Skin epidermis (tissue), 12 donors: ENCODE measurements at regions not wholly inside any gene's neighbourhood (a gene's known extent, or its start where the extent isn't known, plus 50 kb on each side); places are given as distances from the start of the nearest gene placed in this dataset.

ENCODE experiments used
- H3K27ac ChIP-seq, 21 experiments: fragments of 200-600 bp; sonication (generic) in 11 of 21; one replicate each; pipeline ENCODE4 v1.5.0; 2020; ENCODE audit warnings: mild to moderate bottlenecking in 3 of 21, inconsistent platforms in 2 of 21, moderate library complexity in 2 of 21
- H3K4me3 ChIP-seq, 7 experiments: fragments of 200-600 bp; sonication (generic) in 2 of 7; one replicate each; pipeline ENCODE4 v1.5.0; 2020; ENCODE audit warnings: inconsistent platforms in 2 of 7, mild to moderate bottlenecking in 2 of 7, moderate library complexity in 1 of 7

DNA sequence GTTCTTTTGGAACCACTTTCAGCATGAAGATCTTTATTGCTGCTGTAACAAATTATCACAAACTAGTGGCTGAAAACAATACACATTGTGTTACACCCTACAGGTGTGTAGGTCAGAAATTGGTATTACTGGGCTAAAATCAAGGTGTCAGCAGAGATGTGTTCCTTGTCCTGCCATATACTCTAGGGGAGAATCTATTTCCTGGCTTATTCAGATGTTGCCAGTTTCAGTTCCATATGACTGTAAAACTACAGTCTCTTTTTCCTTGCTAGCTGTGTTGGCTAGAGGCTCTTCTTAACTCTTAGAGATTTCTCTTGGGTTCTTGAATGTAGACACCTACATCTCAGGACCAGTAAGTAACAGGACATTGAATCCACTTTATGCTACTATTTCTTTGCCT lies 215.6 kb upstream of the PPFIA2 start:
- H3K27ac ChIP-seq, result no peak overlapping the region
- H3K4me3 ChIP-seq, result no peak overlapping the region

DNA sequence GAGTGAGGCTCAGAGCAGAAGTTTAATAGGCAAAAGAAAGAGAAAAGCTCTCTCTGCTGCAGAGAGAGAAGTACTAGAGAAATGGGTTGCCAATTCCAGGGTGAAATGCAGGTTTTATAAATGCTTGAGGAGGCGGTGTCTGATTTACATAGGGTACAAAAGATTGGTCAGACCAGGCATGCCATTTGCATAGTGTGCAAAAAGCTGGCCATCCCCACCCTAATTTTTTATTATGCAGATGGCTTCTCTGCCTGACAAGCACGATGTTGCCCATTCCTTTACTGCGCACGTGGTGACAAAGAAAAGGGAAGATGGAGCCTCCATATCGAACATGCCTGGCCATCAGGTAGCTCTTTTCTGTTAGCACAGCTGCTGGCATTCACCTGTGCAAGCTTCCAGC lies 209.3 kb upstream of the PPFIA2 start:
- H3K27ac ChIP-seq, result no peak overlapping the region
- H3K4me3 ChIP-seq, result no peak overlapping the region

DNA sequence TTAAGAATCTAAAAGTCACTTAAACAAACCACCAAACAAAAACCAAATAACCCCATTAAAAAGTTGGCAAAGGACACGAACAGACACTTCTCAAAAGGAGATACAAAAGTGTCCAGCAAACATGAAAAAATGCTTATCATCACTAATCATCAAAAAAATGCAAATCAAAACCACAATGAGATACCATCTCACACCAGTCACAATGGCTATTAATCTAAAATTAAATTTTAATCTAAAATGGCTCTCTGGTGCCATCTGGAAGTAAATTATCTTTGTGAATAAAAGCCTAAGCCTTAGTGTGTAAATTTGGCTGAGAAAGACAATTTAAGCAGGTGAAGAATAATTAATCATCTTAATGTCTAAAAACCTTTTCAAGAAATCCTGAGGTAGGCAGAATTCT lies 204.5 kb upstream of the PPFIA2 start:
- no peak overlapping the region for H3K4me3 ChIP-seq

DNA sequence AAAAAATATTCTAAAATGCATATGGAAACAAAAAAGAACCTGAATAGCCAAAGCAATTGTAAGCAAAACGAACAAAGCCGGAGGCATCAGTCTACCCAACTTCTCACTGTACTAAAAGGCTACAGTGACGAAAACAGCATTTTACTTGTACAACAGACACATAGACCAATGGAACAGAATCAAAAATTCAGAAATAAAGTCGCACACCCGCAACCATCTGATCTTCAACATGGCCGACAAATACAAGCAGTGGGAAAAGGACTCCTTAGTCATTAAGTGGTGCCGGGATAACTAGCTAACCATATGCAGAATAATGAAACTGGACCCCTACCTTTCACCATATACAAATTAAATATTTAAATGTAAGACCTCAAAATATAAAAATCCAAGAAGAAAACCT lies 203.9 kb upstream of the PPFIA2 start:
- Histone ChIP-seq H3K27ac (no peak overlapping the region), H3K4me3 (no peak overlapping the region)

More for the DNA sequence above, 204.5 kb upstream of the PPFIA2 start:
- no peak overlapping the region for H3K27ac ChIP-seq

DNA sequence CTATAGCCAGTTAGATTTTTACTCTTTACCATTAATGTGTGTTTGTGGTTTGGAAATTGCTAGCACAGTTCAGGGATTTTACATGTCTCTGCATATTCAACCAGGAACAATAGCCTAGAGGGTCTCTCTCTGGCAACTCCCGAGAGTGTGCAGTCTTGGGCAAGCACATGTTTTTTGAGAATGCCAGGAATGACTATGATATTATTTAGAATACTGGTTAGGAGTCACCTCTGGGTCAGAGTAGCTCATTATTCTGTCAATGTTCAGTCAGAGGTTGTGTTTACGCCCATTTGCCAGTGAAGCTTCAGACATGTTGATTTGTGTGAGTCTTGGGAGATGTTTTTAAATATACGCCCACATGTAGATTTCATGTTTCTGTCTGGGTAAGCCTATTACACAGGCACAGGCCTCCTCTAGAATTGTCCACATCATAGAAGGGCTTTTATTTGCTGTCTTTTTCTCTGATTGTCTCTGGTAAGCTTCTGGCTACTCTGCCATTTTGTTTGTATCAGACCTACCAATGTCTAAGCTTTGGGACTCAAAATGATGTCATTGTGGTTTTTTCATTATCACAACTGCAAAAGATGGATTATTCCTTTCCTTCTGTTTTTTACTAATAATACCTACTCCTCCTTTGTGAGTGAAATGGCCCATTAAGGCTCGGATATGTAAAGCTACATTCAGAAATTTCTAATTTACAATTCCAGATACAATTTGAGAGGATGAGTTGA lies 203.1 kb upstream of the PPFIA2 start:
- Histone ChIP-seq H3K27ac (no peak overlapping the region), H3K4me3 (no peak overlapping the region)

DNA sequence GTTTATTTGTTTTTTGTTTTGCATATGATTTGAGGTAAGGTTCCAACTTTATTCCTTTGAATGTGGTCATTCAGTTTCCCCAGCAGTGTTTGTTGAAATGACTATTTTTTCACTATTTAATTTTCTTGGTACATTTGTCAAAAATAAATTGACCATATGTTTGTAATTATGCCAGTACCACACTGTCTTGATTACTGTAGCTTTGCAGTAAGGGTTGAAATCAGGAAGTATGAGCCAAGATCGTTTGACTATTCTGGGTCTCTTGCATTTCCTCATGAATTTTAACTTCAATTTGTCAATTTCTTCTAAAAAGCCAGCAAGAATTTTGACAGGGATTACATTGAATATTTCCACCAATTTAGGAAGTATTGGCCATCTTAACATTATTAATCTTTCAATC lies 199.3 kb upstream of the PPFIA2 start:
- Histone ChIP-seq H3K27ac (no peak overlapping the region), H3K4me3 (no peak overlapping the region)

DNA sequence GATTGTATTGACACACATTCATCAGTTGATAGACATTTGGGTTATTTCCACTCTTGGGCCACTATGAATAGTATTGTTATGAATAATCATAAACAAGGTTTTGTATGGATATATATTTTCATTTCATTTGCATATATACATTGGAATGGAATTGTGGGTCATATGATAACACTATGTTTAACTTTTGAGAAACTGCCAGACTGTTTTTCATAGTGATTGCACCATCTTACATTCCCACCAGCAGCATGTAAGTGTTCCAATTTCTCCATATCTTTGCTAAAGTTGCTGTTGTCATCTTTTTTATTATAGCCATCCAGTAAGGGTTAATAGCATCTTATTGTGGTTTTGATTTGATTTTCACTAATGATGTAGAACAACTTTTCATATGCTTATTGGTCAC lies 198.5 kb upstream of the PPFIA2 start:
- Histone ChIP-seq H3K4me3 (no peak overlapping the region), H3K27ac (no peak overlapping the region)

DNA sequence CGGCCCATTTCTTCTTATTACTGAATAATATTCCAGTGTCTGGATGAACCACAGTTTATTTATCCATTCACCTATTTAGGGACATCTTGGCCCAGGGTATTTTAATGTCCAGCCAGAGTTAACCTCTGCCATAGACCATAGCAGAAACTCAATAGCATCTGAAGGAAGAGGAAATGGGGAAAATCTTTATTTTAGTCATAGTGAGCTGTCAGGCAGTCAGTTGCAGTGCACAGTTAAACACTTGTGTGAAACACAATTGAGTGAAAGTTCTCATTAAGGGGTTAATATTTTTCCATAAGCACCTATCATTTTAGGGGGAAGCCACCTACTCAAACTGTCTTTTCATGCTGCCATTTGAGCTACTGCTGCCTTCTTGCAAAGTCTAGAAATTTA lies 197.3 kb upstream of the PPFIA2 start:
- Histone ChIP-seq H3K27ac (no peak overlapping the region), H3K4me3 (no peak overlapping the region)

DNA sequence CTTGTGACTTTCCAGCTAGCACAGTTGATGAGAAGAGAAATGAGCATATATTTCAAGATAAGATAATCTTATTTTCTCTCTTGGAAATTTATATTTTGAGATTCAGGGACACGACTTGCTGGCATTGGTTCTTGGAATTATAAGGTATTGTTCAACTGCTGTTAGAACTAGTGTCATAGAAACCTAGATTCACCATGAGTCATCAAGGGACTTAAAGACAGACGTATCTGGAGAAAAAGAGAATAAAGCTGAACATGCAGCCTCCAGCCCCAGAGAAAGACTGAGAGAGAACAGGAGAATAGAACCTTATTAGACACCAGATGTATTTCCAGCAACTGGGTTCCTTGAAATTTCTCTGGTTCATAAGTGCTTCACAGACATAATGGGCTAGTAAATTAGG lies 194.4 kb upstream of the PPFIA2 start:
- H3K4me3 ChIP-seq, result no peak overlapping the region
- no peak overlapping the region for H3K27ac ChIP-seq

DNA sequence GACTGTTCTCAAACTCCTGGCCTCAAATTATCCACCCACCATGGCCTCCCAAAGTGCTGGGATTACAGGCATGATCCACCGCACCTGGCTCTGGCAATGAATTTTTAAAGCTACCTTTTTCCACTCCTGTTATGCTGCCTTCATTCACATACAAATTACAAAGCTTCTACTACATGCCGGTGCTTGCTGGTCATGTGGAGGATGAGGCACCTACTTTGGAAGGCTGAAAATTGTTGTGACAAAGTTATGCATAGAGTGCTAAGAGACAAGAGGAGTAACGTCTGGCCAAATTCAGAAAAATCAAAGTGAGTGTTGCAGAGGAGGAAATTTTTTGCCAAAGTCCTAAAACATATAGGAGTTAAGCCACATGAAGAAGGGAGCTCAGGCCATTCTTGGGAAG lies 191.7 kb upstream of the PPFIA2 start:
- H3K27ac ChIP-seq, result no peak overlapping the region
- no peak overlapping the region for H3K4me3 ChIP-seq

DNA sequence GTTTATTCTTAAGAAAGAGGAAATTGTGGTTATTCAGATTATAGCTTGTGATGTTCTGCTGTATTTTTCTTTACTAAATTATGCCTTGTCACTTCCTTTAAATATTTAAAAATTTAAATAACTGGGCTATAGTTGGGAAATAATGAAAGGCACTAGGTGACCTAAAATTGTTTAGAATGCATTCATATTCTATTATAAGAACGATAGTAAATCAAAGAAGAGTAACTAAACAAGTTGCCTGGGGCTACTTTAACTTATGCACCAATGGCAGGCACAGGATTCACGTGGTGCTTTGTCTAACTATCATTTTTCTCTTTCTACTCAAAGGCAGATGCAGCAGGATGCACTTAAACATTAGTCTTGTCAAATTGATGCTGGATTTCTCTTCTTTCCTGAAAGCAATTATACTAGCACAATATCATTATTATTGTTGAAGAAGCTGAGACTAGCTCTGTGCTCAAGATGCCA lies 190.7 kb upstream of the PPFIA2 start:
- Histone ChIP-seq H3K4me3 (no peak overlapping the region), H3K27ac (no peak overlapping the region)

DNA sequence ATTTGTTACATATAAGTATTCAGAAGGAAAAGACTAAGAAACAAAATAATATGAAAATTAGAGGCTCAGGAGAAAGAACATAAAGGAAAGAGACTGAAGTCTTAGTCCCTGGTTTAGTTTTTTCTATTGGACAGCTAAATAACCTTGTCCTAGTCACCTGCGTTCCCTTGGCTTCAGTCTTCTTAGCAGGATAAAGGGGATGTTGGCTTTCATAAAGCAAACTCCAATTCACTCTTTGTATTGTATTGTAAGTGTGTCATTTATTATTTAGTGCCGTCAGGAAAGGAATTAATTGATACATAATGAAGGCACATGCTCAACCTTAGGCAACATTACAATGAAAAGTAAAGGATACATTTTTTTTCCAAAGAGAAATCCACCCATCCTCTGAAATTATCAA lies 190.3 kb upstream of the PPFIA2 start:
- H3K27ac ChIP-seq, result no peak overlapping the region

DNA sequence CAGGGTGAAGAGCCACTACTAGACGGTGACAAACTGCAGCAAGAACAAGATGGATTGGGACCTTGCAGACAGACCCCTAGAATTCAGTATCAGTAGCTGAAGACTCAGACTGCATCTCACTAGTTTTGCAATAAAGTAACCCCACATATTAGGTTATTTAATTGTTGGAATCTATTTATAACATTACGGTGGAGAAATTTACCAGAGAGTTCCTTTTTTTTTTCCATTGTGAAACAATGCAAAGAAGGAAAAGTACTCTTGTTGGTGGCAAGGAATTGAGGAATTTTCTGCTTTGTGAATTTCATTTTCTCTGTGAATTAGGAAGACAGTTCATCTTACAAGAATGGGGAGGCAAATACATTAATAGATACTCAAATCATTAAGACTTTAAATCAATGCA lies 185.7 kb upstream of the PPFIA2 start:
- H3K27ac ChIP-seq, result no peak overlapping the region
- no peak overlapping the region for H3K4me3 ChIP-seq

More for the DNA sequence above, 190.3 kb upstream of the PPFIA2 start:
- H3K4me3 ChIP-seq, result no peak overlapping the region

DNA sequence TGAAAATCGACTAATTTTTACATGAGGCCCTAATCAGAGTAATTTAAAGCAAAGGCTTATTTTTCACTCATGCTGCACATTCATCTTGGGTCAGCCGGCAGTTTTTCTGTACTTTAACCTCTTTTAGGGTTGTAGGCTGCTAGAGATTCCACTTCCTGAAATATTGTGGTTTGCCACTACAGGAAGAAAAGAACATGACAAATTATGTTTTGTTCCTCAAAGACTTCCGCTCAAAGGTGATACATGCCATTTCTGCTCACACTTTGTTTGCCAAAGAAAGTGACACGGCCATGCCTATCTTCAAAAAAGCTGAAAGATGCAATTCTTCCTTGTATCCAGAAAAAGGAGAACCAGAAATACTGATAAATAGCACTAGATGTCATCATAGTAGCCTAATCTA lies 183.4 kb upstream of the PPFIA2 start:
- no peak overlapping the region for H3K4me3 ChIP-seq
- H3K27ac ChIP-seq, result no peak overlapping the region

DNA sequence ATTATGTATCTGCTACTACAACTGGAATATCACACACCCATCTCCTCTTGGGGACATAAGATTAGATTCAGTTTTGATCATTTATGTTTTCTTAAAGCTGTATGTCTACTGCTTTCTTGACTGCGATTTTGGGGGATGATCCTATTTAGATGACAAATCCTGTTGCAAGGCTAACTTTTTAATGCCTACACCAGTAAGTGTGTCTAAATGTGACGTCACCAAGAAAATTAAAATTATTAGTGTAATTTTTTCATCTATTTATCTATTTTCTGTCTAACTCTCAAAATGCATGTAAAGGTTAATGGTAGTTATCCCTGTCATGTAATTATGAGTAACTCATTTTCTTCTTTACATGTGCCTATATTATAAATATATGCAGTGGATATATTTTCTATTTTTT lies 170.9 kb upstream of the PPFIA2 start:
- no peak overlapping the region for H3K27ac ChIP-seq

DNA sequence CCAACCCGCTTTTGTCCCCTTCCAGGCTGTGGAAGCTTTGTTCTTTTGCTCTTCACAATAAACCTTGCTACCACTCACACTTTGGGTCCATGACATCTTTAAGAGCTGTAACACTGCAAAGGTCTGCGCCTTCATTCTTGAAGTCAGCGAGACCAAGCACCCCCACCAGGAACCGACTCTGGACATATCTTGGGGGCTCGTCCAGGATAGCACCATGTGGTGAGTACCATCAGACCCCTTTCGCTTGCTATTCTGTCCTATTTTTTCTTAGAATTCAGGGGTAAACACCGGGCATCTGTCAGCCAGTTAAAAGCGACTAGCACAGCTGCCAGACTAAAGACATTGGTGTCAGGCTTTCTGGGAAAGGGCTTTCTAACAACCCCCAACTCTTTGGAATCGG lies 137.6 kb upstream of the PPFIA2 start:
- no peak overlapping the region for H3K27ac ChIP-seq

More for the DNA sequence above, 170.9 kb upstream of the PPFIA2 start:
- no peak overlapping the region for H3K4me3 ChIP-seq

DNA sequence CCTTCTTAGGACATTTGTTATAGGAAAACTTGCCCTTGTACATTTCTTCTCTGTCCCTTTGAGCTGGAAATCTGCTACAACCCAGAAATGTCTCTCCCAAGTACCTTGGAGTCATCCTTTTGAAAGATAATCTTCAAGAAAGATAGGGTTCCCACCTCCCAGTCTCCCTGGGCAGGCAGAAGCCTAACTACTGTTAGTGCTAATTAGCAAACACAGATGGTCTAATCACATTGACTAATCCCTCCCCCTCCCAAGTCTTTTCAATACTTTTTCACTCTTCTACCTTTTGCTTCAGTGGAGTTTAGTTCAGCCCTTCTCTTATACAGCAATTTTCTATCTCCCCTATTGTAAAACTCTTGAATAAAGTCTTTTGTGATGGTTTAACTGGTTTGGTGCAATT lies 129.8 kb upstream of the PPFIA2 start:
- no peak overlapping the region for H3K4me3 ChIP-seq
- no peak overlapping the region for H3K27ac ChIP-seq

More for the DNA sequence above, 137.6 kb upstream of the PPFIA2 start:
- no peak overlapping the region for H3K4me3 ChIP-seq

DNA sequence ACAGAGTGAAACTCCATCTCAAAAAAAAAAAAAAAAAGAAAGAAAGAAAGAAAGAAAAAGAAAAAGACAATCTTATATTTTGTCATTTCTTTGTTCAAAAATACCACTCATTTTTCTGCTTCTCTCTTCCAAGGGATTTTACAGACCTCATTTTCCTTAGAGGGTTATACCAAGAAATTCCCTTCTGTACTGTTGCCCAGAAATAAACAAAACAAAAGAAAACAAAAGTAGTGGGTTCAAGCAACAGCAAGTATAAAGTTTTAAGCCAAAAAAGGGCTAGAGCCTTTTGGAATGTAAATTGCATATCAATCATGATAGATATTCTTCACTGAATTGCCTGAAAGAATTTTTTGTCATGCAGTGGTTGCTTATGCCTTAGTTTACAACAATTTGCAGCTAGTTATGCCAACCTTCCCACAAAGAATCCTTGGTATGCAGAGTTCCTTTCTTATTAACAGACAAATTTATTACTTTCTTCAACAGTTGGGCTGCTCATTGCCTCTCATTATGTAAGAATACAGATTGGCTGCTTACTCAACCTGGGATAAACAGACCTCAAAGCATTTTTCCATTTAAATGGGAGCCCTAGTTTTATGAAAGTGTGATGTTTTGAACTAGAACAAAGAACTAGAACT lies 129.1 kb upstream of the PPFIA2 start:
- no peak overlapping the region for H3K27ac ChIP-seq
- no peak overlapping the region for H3K4me3 ChIP-seq

DNA sequence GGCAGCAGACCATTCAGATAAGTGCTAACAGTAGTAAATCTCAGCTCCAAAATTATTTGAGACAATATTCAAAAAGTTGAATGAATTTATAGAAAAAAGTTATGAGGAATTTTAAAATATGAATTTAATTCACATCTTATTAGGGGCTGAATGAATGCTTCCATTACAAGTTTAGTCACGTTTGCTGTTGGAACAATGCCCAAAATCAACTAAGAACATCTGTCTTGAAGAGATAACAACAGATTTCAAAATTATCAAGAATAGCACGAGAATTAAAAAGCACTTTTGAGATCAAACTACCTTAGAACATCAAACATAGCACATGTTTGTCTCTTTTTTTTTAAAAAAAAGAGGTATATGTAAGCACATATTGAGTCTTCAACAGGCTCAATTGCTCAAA lies 115.4 kb upstream of the PPFIA2 start:
- H3K4me3 ChIP-seq, result no peak overlapping the region
- no peak overlapping the region for H3K27ac ChIP-seq

DNA sequence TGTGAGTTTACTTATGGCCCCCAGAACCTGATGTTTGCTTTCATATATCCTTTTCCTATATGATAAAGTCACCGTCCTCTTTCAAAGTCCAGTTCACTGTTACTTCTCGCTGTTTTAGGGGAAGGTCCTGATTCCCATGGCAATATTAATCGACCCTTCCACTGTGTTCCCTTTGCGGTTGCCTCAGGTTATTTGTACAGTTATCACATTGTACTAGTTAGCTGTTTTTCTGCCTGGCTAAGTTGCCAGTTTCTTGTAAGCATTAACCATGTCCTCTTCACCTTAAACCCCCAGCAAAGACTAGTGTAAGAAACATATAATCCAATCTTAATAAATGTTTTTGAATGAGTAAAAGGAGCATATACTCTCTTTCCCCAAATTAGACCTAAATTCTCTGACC lies 115.0 kb upstream of the PPFIA2 start:
- Histone ChIP-seq H3K27ac (no peak overlapping the region), H3K4me3 (no peak overlapping the region)

DNA sequence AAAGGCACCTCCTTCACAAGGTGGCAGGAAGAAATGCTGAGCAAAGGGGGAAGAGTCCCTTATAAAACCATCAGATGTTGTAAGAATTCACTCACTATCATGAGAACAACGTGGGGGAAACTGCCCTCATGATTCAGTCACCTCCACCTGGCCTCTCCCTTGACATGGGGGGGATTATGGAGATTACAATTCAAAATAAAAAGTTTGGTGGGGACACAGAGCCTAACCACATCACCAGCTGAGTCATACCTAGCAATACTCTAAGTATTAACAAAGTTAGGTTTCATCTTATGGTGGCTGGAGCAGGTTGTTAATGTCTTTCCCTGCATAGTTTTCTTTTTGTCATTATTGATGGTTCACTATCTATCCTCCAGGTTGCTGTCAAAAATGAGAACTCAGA lies 113.2 kb upstream of the PPFIA2 start:
- no peak overlapping the region for H3K27ac ChIP-seq
- H3K4me3 ChIP-seq, result no peak overlapping the region

DNA sequence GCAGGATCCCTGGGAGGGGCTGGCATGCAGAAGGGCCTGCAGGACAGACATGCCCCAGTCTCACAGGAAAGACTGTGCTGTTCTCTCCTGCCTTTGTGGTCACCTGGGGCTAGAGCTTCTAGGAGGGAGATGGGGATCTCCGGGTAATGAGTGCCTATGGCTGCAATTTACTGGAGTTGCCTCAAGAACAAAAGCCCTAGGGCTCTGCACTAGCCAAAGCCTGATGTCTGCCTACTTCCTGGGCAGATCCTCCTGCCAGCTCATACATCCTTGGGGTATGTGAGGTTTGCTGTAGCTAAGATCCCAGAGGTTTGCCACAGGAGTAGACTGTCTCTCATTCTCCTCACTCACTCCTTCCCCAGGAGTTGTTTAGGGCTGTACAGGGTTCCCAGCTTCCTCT lies 106.9 kb upstream of the PPFIA2 start:
- H3K4me3 ChIP-seq, result no peak overlapping the region
- H3K27ac ChIP-seq, result no peak overlapping the region
